Transverse colon (tissue), 4 donors: ENCODE measurements at regions not wholly inside any gene's neighbourhood (a gene's known extent, or its start where the extent isn't known, plus 50 kb on each side); places are given as distances from the start of the nearest gene placed in this dataset.

Source experiments
- DNase-seq: peaks from one replicate; pipeline ENCODE4 v3.0.0-alpha.2; 2019
- H3K27ac ChIP-seq, 4 donors: fragments of 200-600 bp; sonication (generic); 2 replicates each; pipeline ENCODE4 v1.5.1; 2016 to 2018; ENCODE audit warnings: inconsistent platforms in 4 of 4
- H3K27me3 ChIP-seq: fragments of 200-600 bp; sonication (generic); 2 replicates; pipeline ENCODE4 v1.5.1; 2017; ENCODE audit warnings: inconsistent platforms
- H3K36me3 ChIP-seq, 4 donors: fragments of 200-600 bp; sonication (generic); 2 replicates each; pipeline ENCODE4 v1.5.1; 2017 to 2019; ENCODE audit warnings: inconsistent platforms in 4 of 4
- H3K4me1 ChIP-seq, 4 donors: fragments of 200-600 bp; sonication (generic); 2 replicates each; pipeline ENCODE4 v1.5.1; 2017 to 2020; ENCODE audit warnings: inconsistent platforms in 4 of 4
- H3K4me3 ChIP-seq, 4 donors: fragments of 200-600 bp; sonication (generic); 1 replicate in 1 of 4; 2 replicates in 3 of 4; pipeline versions ENCODE4 v1.5.1 to v1.6.1; 2017 to 2019; ENCODE audit warnings: inconsistent platforms in 4 of 4
- H3K9me3 ChIP-seq, 2 donors: fragments of 200-600 bp; sonication (generic); 2 replicates each; pipeline ENCODE4 v1.5.1; 2017 to 2019; ENCODE audit warnings: inconsistent platforms in 2 of 2
- EP300 ChIP-seq: sonication (generic); formaldehyde crosslinking; IDR thresholded peaks from one replicate; pipeline ENCODE4 v1.6.1; 2017; ENCODE audit warnings: antibody characterized with exemption, low read depth
- POLR2A ChIP-seq: fragments of 450-650 bp; IDR thresholded peaks from one replicate; pipeline ENCODE4 v1.6.1; 2016; ENCODE audit warnings: antibody characterized with exemption, mild to moderate bottlenecking, moderate library complexity
- POLR2AphosphoS5 ChIP-seq, 3 donors: sonication (generic); formaldehyde crosslinking; IDR thresholded peaks; one replicate each; pipeline ENCODE4 v1.6.1; 2016; ENCODE audit warnings: antibody characterized with exemption in 3 of 3
- WGBS, 2 donors: methylation state at CpG; one replicate each; pipeline ENCODE4 v1.1.5; 2018; ENCODE audit warnings: low coverage in 1 of 2; 5-methylcytosine and 5-hydroxymethylcytosine counted together
- in situ Hi-C, 4 donors: fragments of 200-750 bp; cut with MboI; loops; one replicate each; pipeline versions ENCODE4 v1.15.0 to v1.15.1; 2017; ENCODE audit warnings: low sequenced_read_pairs in 3 of 4, low pct_ligation_motif_present in 1 of 4, low pct_unique_long_range_greater_than_20kb in 1 of 4
- intact Hi-C: fragments of 100-400 bp; cut with DNase I; formaldehyde crosslinking; loops from one replicate; pipeline ENCODE4 v1.15.1; 2023; ENCODE audit warnings: low total_unique reads
- TF ChIP-seq, protein P1 (sequence below), 5 experiments: fragments of 200-600 bp in 3 of 5; fragments of 450-650 bp in 2 of 5; sonication (generic) in 3 of 5; IDR thresholded peaks; 1 replicate in 2 of 5; 2 replicates in 3 of 5; pipeline ENCODE4 v1.5.1; 2016 to 2017; ENCODE audit warnings: antibody characterized with exemption in 5 of 5, inconsistent platforms in 3 of 5, mild to moderate bottlenecking in 2 of 5, moderate library complexity in 1 of 5

DNA sequence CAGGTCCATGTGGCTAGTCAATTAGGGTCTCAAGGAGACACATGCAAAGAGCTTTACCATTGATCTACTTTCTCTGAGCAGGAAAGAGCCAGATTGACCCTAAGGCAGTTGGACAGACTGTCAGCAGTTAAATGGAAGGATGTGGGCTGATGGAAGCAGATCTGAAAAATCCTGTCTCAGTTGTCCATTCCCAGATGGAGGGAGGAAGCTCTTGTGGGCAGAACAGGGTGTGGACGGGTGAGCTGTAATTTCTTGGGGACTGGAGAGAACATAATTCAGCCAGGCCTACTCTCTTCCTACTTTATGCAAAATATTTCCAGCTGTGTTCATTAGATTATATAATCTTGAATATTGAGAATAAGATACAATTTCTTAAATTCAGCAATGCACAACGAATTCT, 163.6 kb downstream of the GNAT3 start:
- Histone ChIP-seq H3K36me3 (no peaks in the 10 kb centered on the region), H3K27me3 (no peaks in the 10 kb centered on the region), H3K4me1 (peaks cover 0 to 3% (median 0%) of the 10 kb centered on the region in 4 donors), H3K27ac (no peak overlapping the region), H3K9me3 (no peaks in the 10 kb centered on the region), H3K4me3 (no peak overlapping the region)
- TF ChIP-seq, protein P1, sequence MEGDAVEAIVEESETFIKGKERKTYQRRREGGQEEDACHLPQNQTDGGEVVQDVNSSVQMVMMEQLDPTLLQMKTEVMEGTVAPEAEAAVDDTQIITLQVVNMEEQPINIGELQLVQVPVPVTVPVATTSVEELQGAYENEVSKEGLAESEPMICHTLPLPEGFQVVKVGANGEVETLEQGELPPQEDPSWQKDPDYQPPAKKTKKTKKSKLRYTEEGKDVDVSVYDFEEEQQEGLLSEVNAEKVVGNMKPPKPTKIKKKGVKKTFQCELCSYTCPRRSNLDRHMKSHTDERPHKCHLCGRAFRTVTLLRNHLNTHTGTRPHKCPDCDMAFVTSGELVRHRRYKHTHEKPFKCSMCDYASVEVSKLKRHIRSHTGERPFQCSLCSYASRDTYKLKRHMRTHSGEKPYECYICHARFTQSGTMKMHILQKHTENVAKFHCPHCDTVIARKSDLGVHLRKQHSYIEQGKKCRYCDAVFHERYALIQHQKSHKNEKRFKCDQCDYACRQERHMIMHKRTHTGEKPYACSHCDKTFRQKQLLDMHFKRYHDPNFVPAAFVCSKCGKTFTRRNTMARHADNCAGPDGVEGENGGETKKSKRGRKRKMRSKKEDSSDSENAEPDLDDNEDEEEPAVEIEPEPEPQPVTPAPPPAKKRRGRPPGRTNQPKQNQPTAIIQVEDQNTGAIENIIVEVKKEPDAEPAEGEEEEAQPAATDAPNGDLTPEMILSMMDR (IDR thresholded peaks at IDR 0.05), result no peak
- WGBS, 2 donors, result 61 to 67% methylated on average over 2 of the region's 2 CpGs
- DNase-seq, result no peak
- in situ Hi-C loops, result no loop called here
- intact Hi-C loops, result no loop called here

DNA sequence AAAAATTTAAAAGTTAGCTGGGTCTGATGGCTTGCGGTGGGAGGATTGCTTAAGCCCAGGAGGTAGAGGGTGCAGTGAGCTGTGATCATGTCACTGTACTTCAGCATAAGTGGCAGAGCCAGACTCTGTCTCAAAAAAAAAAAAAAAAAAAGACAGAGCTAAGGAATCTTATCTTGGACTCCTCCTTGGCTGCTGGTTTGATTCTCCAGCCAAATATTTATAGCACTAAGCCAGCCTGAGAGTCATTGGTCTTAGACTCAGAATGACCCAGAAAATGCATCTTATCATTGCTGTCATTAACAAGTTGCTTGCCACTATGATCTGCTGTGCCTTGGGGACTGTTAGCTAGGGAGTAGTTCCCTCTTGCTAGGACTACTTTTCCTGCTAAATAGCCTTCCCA, 164.7 kb downstream of the GNAT3 start:
- Histone ChIP-seq H3K4me3 (no peak overlapping the region), H3K27me3 (no peaks in the 10 kb centered on the region), H3K36me3 (no peaks in the 10 kb centered on the region), H3K9me3 (no peaks in the 10 kb centered on the region), H3K27ac (no peak overlapping the region), H3K4me1 (peaks cover 0 to 3% (median 0%) of the 10 kb centered on the region in 4 donors)
- 80 to 81% methylated on average over 1 of the region's 1 CpG for WGBS, 2 donors
- TF ChIP-seq POLR2A, result no peak
- TF ChIP-seq EP300, result no peak
- TF ChIP-seq, protein P1 (IDR thresholded peaks at IDR 0.05), result no peak
- TF ChIP-seq POLR2AphosphoS5 (IDR thresholded peaks at IDR 0.05), result no peak
- no peak for DNase-seq
- intact Hi-C loops, result no loop called here
- in situ Hi-C loops, result no loop called here

DNA sequence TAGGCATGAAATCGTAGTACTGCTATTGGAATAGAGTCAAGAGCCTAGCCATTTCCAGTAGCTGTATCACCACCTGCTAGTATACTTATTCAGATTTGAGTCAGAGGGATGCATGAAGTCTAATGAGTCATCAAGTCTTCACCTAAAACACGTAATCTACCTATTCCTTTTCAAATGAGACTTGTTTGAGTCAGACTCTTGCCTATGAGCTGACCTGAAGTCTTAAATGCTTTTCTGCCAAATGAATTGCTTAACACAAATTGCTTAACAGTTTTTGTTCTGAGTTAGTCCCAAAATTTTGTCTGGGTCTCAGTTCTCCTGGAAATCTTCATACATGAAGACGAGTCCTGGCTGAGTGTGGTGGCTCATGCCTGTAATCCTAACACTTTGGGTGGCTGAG, 165.2 kb downstream of the GNAT3 start:
- Histone ChIP-seq H3K4me1 (peaks cover 0 to 3% (median 0%) of the 10 kb centered on the region in 4 donors), H3K36me3 (no peaks in the 10 kb centered on the region), H3K27ac (no peak overlapping the region), H3K9me3 (no peaks in the 10 kb centered on the region), H3K27me3 (no peaks in the 10 kb centered on the region), H3K4me3 (no peak overlapping the region)
- no peak for DNase-seq
- in situ Hi-C loops, result no loop called here
- intact Hi-C loops, result no loop called here
- 38 to 63% methylated on average over 3 of the region's 3 CpGs for WGBS, 2 donors
- TF ChIP-seq POLR2AphosphoS5 (IDR thresholded peaks at IDR 0.05) (no peak), EP300 (no peak), POLR2A (no peak)
- TF ChIP-seq, protein P1 (IDR thresholded peaks at IDR 0.05), result no peak

DNA sequence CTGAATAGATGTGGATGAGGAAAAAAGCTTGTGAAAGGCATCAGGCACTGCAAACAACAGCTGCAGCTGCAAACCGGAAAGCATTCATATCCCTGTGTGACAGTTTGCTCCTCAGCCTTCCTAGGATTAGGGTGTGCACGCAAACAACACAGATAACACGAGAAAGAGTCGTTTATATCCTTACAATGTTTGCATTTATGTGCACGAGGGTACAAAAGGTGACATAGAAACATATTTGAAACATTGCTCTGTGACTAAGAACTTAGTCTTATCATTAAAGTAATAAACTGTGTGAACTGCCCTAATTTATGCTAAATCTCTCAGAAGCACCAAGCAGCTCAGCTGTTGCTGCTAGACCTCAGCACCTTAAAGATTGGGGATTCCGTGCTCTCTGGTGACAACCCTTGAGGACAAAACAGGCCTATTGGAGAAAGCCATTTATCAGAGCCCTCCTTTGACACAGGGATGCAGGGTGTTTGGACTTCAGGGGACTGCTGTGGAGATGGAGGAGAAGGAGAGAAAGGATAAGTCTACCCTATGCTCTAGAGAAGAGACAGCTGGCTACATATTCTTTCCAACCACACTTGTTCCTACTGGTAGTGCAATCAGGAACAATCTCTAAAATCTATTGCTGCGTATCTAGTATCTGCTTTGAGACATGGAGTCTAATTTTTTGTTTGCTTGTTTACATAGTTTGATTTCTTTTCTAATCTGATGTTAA, 176.2 kb downstream of the GNAT3 start:
- Histone ChIP-seq H3K9me3 (no peaks in the 10 kb centered on the region), H3K27ac (peak overlapping the region; percentile 54 to 78 (median 74)), H3K4me1 (peaks cover 9 to 30% (median 13%) of the 10 kb centered on the region in 4 donors), H3K36me3 (no peaks in the 10 kb centered on the region), H3K4me3 (peak overlapping the region in 1 of 4 donors; percentile 17), H3K27me3 (no peaks in the 10 kb centered on the region)
- peak; percentile 61 for DNase-seq
- intact Hi-C loops (no loop called here), in situ Hi-C loops (no loop called here)
- TF ChIP-seq EP300 (peak; percentile 35), POLR2AphosphoS5 (IDR thresholded peaks at IDR 0.05) (peak in 2 of 3 donors; percentile 29 to 46), POLR2A (no peak)
- TF ChIP-seq, protein P1 (IDR thresholded peaks at IDR 0.05), result no peak
- WGBS, 2 donors, result 14 to 18% methylated on average over 6 to 7 of the region's 7 CpGs
